NCI-H1417 (cell line): ENCODE measurements at regions not wholly inside any gene's neighbourhood (a gene's known extent, or its start where the extent isn't known, plus 50 kb on each side); places are given as distances from the start of the nearest gene placed in this dataset.
"Not testable (repeated sequence)": the region's sequence is repeated elsewhere in the genome, so short reads cannot be mapped to it uniquely, and the experiment has no call there.

Source experiments
- DNase-seq, 3 experiments: peaks; one replicate each; lab custom pipeline; 2025; lab: John Stamatoyannopoulos, UW

GRCh38 chr18:78410094-78410786 is 569.4 kb upstream of the SALL3 start:
- no peak for DNase-seq

- DNase-seq = no peak
These were observed 568.1 kb upstream of the SALL3 start for GRCh38 chr18:78411539-78411938.

- no peak for DNase-seq
These were observed 565.3 kb upstream of the SALL3 start for GRCh38 chr18:78414302-78414701.

GRCh38 chr18:78416853-78417252 is 562.8 kb upstream of the SALL3 start:
- DNase-seq = no peak

- DNase-seq = no peak
These were observed 561.2 kb upstream of the SALL3 start for GRCh38 chr18:78418379-78418778.

- DNase-seq = no peak
These were observed 560.4 kb upstream of the SALL3 start for GRCh38 chr18:78419171-78419570.

- DNase-seq = no peak
These were observed 559.5 kb upstream of the SALL3 start for GRCh38 chr18:78420116-78420515.

- DNase-seq = no peak
These were observed 558.2 kb upstream of the SALL3 start for GRCh38 chr18:78421392-78421791.

- DNase-seq = no peak
These were observed 557.3 kb upstream of the SALL3 start for GRCh38 chr18:78422336-78422735.

GRCh38 chr18:78423811-78424210 is 555.8 kb upstream of the SALL3 start:
- DNase-seq = peak in 1 of 3 experiments; percentile 60

GRCh38 chr18:78424403-78425018 is 555.1 kb upstream of the SALL3 start:
- peak in 2 of 3 experiments; percentile 29 to 76 for DNase-seq

- DNase-seq = peak in 1 of 3 experiments; percentile 61
These were observed 554.6 kb upstream of the SALL3 start for GRCh38 chr18:78425019-78425412.

- DNase-seq = no peak
These were observed 552.5 kb upstream of the SALL3 start for GRCh38 chr18:78427081-78427480.

GRCh38 chr18:78429127-78430108 is 550.2 kb upstream of the SALL3 start:
- DNase-seq = no peak

GRCh38 chr18:78430131-78430758 is 549.4 kb upstream of the SALL3 start:
- peak in 2 of 3 experiments; percentile 87 to 95 for DNase-seq

- peak in 1 of 3 experiments; percentile 34 for DNase-seq
These were observed 548.0 kb upstream of the SALL3 start for GRCh38 chr18:78431606-78432005.

- DNase-seq = no peak
These were observed 546.1 kb upstream of the SALL3 start for GRCh38 chr18:78433562-78433961.

GRCh38 chr18:78436110-78436509 is 543.5 kb upstream of the SALL3 start:
- no peak for DNase-seq

GRCh38 chr18:78438235-78438634 is 541.4 kb upstream of the SALL3 start:
- DNase-seq = not testable (repeated sequence)

GRCh38 chr18:78445880-78446279 is 533.7 kb upstream of the SALL3 start:
- no peak for DNase-seq

- DNase-seq = no peak
These were observed 532.4 kb upstream of the SALL3 start for GRCh38 chr18:78447211-78447610.

GRCh38 chr18:78448106-78448505 is 531.5 kb upstream of the SALL3 start:
- DNase-seq = peak in 1 of 3 experiments; percentile 28
